ENCODE measurements at regions not wholly inside any gene's neighbourhood (a gene's known extent, or its start where the extent isn't known, plus 50 kb on each side); places are given as distances from the start of the nearest gene placed in this dataset.
"Not testable (repeated sequence)": the region's sequence is repeated elsewhere in the genome, so short reads cannot be mapped to it uniquely, and the experiment has no call there.

DNA sequence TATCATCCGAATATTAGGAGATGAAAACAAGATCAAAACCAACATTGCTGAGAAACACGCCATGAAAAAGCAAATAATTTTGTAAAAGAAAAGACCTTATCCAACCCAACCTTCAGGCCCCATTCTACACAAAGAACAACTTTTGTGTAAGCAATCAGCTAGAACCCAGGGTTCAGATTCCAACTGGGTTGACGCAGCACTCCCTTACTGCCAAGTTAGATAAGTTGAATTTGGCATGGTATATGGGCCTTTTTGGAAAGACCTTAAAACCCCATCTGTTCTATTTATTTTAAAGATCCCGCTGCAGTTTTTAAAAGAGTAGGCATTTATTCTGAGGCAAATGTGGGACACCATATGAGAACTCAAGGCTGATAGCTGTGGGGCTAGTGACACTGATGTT lies 2033.8 kb upstream of the WWC1 start:
- no peak for DNase-seq (ENCODE audit: low read depth in 4 of 4, low spot score in 3 of 4)

DNA sequence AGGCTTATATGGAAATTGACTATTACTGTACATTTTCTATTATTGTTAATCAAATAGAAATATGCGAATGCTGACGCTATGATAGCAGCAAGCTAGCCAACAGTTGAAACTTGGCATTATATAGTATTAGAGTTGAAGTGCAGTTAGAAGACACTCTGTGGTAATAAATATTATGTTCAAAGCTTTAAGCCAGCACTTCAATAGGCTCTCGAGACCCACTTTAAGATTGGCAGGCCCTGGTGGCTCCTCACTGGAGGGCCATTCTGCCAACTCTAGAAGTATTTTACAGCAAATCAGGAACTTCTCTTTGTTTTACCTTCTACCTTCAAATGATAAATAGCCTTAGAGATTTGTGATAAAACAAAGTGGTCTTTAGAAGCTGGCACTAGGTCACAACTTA lies 2029.0 kb upstream of the WWC1 start:
- DNase-seq (ENCODE audit: low read depth in 4 of 4, low spot score in 3 of 4), result no peak

DNA sequence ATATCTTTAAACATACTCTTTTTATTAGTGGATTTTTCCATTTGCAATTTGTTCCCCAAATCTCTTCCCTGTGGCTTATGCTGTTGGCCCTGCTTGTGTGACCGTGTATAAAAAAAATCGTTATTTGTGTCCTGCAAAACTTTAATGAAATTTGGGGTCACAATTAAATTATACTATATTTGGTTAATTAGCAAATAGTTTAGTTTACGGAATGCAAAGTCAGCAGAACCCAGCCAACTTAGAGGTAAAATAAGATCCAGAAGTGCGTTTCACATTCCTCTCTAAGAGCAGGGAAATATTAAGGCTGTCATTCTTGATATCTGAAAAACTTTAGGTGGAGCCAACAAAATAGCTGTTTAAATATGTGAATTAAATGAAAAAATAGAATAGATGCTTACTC lies 2023.5 kb upstream of the WWC1 start:
- DNase-seq (ENCODE audit: low read depth in 4 of 4, low spot score in 3 of 4), result no peak

DNA sequence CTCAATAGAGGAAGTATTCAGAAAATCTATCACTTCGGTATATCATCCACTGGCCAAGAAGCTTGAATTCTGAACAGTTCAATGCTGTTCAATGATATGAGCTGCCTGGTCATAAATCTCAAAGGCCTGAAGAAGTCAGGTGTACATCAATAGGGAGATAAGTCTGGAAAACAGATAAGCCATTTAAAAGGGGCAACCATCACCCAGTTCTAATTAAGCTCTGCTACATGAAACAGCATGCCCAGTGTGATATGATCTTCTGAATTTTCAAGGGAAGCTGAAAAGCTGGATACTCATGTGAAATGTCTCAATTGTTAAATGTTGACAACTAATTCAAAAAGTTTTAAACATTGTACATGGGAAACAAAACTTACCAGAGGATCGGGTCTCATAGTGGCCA lies 2020.7 kb upstream of the WWC1 start:
- DNase-seq (ENCODE audit: low read depth in 4 of 4, low spot score in 3 of 4), result no peak

DNA sequence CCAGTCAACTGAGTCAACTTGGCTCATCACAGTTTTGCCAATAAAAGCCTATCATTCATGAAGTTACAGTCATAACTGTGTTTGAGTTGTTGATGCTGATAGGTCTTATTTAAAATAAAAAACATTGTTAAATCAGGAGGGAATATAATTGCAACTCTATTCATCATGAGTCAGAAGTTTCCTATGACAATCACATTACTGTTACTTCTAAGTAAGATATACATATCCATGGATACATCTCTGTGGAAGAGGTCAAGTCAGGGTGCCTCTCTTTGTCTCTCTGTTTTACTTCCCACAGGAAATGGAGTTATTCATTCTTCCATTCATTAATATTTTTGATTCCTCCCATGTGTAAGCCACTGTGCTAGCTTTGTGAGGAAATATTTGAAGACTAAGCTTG lies 2015.4 kb upstream of the WWC1 start:
- DNase-seq (ENCODE audit: low read depth in 4 of 4, low spot score in 3 of 4), result no peak

DNA sequence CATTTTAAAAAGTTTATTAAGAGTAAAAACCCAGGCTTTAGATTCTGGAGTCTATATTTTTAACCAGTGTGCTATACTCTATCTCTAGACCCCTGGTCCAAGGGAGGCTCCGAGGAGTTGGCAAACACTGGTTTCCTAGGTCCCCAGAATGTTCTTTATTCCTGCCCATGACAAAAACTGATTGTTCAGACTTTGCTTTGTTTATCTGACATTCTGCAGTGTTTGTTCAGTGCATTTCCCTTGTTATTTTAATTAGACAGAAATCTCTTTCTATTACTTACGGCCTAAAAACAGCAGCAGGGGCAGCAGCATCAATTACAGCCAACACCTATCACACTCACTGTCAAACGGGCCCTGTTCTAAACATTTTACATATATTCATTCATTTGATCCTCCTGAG lies 2011.6 kb upstream of the WWC1 start:
- DNase-seq (ENCODE audit: low read depth in 4 of 4, low spot score in 3 of 4), result no peak

DNA sequence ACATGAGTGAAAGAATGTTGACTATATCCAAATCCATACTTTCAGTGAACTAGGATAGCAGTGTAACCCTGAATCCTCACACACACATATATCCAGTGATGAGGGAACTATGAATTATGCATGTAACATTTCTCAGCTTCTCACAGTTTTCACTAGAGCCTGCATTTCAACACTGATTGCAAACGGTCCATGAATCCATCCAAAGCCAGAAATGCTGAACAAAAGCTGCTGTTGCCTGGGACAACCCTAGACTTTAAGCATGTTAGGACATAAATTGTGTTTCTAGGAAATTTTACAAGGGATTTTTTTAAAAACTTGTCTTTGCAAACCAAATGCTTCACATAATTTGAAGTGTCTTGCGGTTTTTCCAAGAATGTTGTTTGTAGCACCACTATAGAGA lies 2010.0 kb upstream of the WWC1 start:
- no peak for DNase-seq (ENCODE audit: low read depth in 4 of 4, low spot score in 3 of 4)

DNA sequence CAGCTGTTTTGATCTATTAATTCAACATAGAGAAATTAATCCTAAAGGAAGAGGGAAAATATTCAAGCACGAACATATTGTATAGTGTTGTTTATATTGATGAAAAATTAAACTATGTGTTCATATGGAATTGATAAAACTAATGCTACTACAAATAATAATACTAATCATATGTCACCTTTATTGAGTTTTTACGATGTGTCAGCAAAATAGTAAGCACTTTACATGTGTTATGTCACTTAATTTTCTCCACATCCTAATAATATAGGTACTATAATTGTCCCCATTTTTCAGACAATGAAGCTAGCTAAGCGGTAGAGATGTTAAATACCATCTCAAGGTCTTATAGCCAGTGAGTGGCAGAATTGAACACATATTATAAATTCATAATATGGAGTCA lies 2008.5 kb upstream of the WWC1 start:
- no peak for DNase-seq (ENCODE audit: low read depth in 4 of 4, low spot score in 3 of 4)

DNA sequence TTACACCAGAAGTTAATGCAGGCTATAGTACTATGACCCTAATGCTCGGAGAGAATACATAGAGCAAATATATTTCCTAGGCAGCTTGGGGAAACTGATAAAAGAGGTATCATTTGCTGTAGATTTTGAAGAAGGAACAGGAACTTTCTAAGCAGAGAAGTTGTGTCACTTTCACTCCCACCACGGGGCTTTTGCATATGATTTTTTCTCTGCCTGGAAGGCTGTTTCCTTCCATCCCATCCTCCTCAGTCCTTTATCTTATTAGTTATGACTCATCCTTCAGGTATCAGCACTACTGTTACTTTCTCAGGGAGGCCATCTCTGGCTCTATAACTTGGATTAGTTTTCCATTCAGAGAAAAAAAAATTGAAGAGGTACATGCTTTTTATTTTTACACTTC lies 2006.1 kb upstream of the WWC1 start:
- no peak for DNase-seq (ENCODE audit: low read depth in 4 of 4, low spot score in 3 of 4)

DNA sequence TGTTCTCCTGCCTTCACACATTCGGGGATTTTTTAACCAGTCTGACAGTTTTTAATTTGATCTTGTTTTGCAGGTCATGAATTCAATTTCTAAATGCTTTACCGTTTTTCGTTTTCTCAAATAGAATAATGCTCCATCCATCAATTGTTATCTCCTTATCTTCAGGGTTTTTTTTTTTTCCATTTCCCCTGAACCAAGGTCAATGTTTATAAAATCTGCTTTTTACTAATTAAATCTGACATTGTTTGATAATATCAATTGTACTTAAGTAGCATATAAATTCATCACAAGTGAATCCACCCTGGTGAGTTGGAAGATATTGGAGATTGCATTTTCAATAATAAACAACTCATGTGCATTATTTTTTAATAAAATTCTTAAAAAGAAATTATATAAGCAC lies 2004.6 kb upstream of the WWC1 start:
- DNase-seq (ENCODE audit: low read depth in 4 of 4, low spot score in 3 of 4), result no peak

DNA sequence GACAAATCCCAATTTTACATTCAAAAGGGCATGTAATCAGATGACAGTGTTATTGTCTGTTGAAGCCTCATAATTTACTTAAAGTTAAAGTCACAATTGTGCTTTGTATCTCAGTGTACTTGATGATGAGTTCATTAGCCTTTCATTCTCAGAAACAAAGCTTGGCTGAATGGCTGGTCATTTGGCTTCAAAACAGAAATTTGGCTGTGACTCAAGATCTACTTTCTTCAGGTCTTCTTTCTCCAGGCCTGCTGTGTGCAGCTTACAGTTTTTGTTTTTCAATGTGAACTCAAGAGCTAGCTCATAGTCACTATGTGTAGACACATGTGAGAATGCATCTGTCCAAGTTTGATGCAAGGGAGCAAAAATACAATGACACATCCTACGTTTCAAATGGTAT lies 2003.6 kb upstream of the WWC1 start:
- DNase-seq (ENCODE audit: low read depth in 4 of 4, low spot score in 3 of 4), result no peak

DNA sequence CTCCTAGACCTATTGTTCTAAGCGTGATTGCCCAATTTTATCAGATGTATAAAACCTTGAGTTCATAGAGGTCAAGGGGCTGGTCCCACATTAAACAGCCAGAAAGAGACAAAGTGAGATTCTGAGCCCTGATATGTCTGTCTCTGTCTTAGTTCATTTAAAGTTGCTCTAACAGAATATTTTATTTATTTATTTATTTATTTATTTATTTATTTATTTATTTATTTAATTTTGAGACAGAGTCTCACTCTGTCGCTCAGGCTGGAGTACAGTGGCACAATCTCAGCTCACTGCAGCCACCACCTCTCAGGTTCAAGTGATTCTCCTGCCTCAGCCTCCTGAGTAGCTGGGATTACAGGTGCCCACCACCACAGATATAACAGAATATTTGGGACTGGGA lies 1999.6 kb upstream of the WWC1 start:
- not testable (repeated sequence) for DNase-seq (ENCODE audit: low read depth in 4 of 4, low spot score in 3 of 4)

DNA sequence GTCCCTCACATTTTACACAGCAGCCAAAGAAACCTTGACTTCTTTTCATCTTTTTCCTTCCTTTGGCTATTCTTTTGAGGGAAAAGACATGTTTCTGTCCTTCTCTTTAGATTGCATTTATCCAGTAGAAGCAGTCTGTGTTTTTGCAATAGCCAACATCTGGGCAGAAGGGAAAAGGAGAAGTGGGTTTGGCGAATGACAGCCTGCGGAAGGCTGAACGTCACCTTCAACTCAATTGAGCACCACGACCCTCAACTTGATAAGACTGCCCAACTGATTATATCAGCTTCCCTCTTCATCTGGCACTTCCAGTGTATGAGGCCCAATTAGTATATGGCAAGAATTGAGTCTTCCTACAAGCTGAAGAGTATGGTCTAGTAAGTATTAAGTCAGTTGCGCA lies 1997.6 kb upstream of the WWC1 start:
- DNase-seq (ENCODE audit: low read depth in 4 of 4, low spot score in 3 of 4), result no peak

DNA sequence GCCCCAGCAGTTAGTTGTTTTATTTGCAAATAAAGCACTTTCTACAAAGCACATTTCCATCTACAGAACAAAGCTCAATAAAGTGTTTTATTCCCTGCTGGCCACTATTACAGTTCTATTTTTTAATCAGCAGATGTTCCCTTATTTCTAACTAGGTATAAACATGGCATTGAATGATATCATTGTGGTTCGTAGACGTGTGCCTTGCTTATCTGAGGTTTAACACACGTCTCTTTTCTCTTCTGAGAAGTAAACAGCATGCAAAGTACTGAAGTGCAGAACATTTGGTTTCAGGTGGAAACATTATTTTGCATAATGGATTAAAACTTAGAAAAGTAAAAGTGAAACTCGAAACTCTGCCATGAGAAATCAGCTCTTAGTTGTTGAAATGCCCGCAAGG lies 1989.3 kb upstream of the WWC1 start:
- DNase-seq (ENCODE audit: low read depth in 4 of 4, low spot score in 3 of 4), result no peak

DNA sequence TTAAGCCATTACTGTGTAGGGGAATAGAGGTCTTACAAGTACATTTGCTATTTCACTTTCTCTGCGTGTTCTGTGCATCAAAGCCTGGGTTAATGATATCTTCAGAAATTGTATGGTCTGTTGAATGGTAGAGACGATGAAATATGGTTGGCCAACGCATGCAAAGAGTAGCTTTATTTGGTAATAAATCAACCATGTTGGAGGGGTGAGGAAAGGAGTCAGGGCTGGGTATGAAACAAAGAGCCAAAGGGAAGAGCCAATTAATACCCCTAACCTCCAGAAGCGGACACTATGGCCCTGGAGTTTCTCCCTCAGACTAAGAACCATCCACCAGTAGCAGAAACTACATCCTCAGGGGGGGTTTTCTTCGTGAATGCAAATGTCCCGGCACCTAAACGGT lies 1974.0 kb upstream of the WWC1 start:
- no peak for DNase-seq (ENCODE audit: low read depth in 4 of 4, low spot score in 3 of 4)

DNA sequence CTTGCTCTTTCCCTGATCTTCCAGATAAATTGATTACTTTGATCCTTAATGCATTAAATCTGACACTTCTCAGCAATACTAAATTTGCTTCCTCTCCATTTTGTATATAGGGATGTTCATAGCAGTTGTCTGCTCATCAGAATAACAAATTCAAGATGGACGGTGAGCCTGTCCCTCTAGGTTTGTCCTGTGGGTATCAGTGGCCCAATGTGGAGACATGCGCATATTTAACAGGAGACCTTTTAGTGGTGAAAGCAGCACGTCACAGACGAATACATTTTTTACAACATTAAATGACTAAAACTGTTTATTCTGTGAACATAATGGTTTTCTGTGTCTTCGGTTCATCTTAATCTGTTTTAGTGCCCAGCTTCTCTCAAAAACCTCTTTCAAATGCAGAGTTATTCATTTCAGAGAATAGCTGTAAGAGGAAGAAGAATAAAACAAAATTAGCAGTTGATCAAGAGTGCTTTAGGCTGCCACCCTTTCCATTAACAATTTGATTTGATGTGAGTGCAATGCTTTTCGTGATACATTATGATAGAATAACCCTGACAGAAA lies 1970.4 kb upstream of the WWC1 start:
- DNase-seq (ENCODE audit: low read depth in 4 of 4, low spot score in 3 of 4), result no peak

DNA sequence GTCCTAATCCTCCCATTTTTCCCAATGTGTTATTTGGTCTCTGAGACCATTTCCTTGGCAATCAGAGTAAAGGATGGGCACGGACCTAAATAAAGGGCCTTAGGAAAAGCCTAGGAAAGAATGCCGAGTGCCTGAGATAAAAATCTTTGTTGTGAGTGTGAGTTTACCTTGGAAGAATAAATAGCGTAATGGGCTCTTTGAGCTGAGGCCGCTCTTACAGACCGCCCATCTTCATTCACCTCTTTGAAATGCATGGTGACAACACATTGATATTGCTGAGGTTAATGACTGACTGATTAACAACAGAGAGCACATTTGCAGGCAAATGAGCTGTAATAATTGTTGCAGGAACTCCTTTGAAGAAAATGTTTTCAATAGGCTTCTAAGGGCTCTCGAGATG lies 1967.1 kb upstream of the WWC1 start:
- no peak for DNase-seq (ENCODE audit: low read depth in 4 of 4, low spot score in 3 of 4)

DNA sequence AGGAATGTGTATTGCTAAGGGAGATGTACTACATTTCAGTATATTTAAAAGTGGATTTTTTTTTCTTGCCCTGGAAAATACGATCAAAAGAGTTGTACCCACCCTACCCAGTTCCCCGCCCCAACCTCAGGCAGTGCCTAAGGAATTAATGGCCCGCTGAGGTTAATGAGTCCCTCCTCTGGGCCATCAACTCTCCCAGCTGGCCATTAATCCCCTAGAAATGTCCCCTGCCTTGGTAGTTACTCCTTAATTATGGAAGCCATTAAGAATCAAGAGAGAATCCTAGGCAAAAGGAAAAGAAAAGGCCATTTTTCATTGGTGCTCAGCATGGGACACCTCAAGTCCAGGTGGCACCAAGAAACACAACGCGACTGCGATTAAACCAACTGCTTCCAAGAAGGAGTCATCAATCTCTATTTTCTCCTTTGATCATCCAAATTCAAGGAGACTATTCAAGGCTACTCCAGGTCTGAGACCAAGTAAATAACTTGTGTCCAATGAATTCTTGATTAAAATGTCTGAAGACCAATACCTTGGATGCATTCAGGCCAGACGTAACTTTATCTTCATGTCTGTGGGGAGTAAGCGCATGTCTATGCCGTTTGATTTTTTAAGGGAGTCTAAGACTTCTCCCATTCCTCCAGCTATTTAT lies 1962.2 kb upstream of the WWC1 start:
- peak in 2 of 4 donors; percentile 27 to 28 for DNase-seq (ENCODE audit: low read depth in 4 of 4, low spot score in 3 of 4)

DNA sequence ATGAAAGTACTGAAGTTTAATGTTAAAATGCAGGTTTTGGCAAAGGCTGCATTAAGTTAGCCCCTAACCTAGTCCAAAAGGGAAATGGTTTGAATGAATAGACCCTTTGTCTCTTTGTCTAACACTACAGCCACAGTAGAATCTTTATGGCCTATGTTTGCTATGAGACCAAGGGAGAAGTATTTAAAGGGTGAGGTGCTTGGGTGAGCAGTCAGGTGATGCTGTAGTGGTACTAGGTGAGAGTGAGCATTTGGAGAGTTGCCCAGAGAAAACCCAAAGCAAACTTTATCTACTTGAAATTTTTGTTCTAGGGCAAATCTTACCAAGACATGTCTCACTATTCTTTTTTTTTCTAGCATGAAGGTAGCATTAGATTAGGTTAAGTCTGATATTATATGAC lies 1961.4 kb upstream of the WWC1 start:
- no peak for DNase-seq (ENCODE audit: low read depth in 4 of 4, low spot score in 3 of 4)

DNA sequence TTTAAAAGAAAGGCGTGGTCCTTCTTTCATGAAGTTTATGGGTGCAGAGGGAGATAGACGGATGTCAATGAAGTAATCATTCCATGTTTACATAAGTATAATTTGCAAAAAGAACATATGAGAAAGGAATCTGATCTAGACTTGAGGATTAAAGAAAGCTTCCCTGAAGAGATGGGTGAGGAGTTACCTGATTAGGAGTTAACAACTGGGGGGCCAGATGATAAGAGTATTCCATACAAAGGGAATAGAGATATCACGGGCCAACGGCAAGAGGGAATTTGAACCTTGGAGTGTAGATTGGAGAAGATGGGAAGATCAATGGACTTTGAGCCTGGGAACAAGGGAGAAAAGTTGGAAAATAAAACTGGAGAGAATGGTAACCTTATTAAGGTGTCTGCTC lies 1959.9 kb upstream of the WWC1 start:
- no peak for DNase-seq (ENCODE audit: low read depth in 4 of 4, low spot score in 3 of 4)

DNA sequence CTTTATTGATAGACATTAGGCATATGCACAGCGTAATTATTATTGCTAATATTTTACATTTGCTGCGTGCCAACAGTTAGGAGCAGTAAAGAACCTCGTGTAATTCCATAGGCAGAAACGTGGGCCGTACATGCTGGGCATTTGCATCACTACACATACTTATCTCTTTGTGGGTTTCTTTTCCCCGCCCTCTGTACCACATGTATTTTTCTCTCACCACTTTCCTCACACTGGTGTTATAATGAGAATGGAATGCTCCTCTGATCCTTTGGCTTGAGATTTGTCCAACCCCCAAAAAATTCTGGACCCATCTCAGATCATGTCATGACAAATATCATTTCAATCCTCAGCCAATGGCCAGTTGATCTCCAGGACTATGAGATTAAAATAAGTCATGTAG lies 1952.6 kb upstream of the WWC1 start:
- DNase-seq (ENCODE audit: low read depth in 4 of 4, low spot score in 3 of 4), result no peak

DNA sequence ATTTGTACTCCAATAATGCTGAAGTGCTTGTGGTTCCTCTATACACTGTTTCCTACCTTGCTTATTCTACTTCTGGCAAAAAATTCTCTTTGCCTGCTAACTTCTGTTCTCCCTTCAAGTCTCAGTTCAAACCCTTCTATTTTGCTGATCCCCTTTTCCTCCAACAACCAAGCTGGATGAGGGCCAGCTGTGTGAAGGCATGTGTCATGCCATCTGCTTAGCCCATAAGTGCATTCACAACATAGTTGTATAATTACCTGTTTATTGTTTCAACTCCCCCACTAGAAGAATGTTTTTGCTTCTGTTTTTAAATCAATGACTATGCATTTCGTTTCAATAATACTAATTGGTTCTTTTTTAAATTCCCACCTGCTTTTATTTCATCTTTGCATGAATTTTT lies 1951.4 kb upstream of the WWC1 start:
- DNase-seq (ENCODE audit: low read depth in 4 of 4, low spot score in 3 of 4), result no peak

DNA sequence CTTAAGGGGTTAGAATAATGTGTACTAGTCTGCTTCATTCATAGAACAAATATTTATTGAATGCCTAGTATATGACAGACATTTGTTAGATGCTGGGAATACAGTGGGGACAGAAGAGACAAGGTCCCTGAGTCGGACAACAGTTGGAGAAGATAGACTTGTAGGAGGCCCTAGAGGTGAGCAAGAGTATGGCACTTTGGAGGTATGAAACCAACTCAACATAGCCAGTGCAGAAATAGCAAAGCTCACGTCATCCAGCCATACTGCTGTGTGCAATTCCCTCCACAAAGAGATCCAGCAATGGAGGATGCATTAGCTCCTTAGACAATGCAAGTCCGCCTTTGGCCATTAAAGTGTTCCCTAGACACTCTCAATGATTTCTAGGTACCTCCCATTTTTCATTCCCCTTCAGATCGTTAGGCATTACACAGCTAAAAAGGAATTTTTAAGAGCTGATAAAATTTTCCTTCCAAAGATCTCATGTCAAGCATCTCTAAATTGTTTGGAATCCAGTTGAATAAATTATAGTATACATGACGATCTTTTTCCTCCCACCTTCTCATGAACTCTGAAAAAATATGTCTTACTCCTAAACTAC lies 1949.6 kb upstream of the WWC1 start:
- no peak for DNase-seq (ENCODE audit: low read depth in 4 of 4, low spot score in 3 of 4)
